Ovary (tissue), 3 donors: ENCODE measurements at regions not wholly inside any gene's neighbourhood (a gene's known extent, or its start where the extent isn't known, plus 50 kb on each side); places are given as distances from the start of the nearest gene placed in this dataset.

ENCODE experiments used
- CTCF ChIP-seq, 3 donors: fragments of 450-650 bp in 2 of 3; fragments of 200-600 bp in 1 of 3; IDR thresholded peaks; one replicate each; pipeline versions ENCODE4 v1.5.1 to v1.8.0; 2016 to 2022; ENCODE audit warnings: antibody characterized with exemption in 3 of 3, mild to moderate bottlenecking in 1 of 3
- POLR2A ChIP-seq: fragments of 450-650 bp; IDR thresholded peaks from one replicate; pipeline ENCODE4 v1.6.1; 2017; ENCODE audit warnings: antibody characterized with exemption, mild to moderate bottlenecking, moderate library complexity
- donor health status: DM: no; HTN: no; CAD: no.

GRCh38 chr6:165846123-165846966 is 183.3 kb upstream of the PDE10A start:
- TF ChIP-seq CTCF (IDR thresholded peaks at IDR 0.05), result no peak
- no peak for TF ChIP-seq POLR2A
